PC-9 (cell line): ENCODE measurements at regions not wholly inside any gene's neighbourhood (a gene's known extent, or its start where the extent isn't known, plus 50 kb on each side); places are given as distances from the start of the nearest gene placed in this dataset.

Experiments used
- BruUV-seq: library from RNA; stranded (reverse); fragments of 400-500 nt; replicated peaks from 2 replicates; lab custom pipeline; 2021; lab: Mats Ljungman, UMichigan
- CTCF ChIA-PET: fragments of 300-600 bp; sonication (Branson Sonifier 250); formaldehyde crosslinking; loops from one replicate; lab custom pipeline; 2022; ENCODE audit warnings: antibody characterized with exemption; lab: Charles Lee
- POLR2A ChIA-PET: fragments of 300-600 bp; sonication (Branson Sonifier 250); formaldehyde crosslinking; loops from one replicate; lab custom pipeline; 2022; ENCODE audit warnings: antibody characterized with exemption; ENCODE audit not compliant: unreplicated experiment; lab: Charles Lee
- DNase-seq, 2 experiments: peaks; one replicate each; pipeline versions ENCODE4 v3.0.0 to v3.0.0-alpha.2; 2015 to 2022; ENCODE audit warnings: mixed read lengths in 1 of 2
- H2AFZ ChIP-seq: fragments of 200-600 bp; sonication (generic); 2 replicates; pipeline ENCODE4 v1.8.1; 2017; ENCODE audit warnings: antibody characterized with exemption
- H3F3A ChIP-seq: fragments of 200-600 bp; sonication (generic); 2 replicates; pipeline ENCODE4 v1.8.1; 2017; ENCODE audit warnings: antibody characterized with exemption, mild to moderate bottlenecking, low read depth; ENCODE audit not compliant: insufficient read depth
- H3K27ac ChIP-seq: fragments of 200-600 bp; sonication (generic); 2 replicates; pipeline ENCODE4 v1.6.1; 2016; ENCODE audit warnings: mixed run types
- H3K27me3 ChIP-seq: fragments of 200-600 bp; sonication (generic); 2 replicates; pipeline ENCODE4 v1.6.1; 2016; ENCODE audit warnings: low read depth, mixed run types; ENCODE audit not compliant: insufficient read depth
- H3K36me3 ChIP-seq: fragments of 200-600 bp; sonication (generic); 2 replicates; pipeline ENCODE4 v1.6.1; 2016; ENCODE audit warnings: low read depth, mixed run types
- H3K4me1 ChIP-seq: fragments of 200-600 bp; sonication (generic); replicated peaks from 2 replicates; pipeline ENCODE4 v1.6.1; 2016; ENCODE audit warnings: mixed run types; ENCODE audit not compliant: insufficient read depth
- H3K4me2 ChIP-seq: fragments of 200-600 bp; sonication (generic); 2 replicates; pipeline ENCODE4 v1.6.1; 2017; ENCODE audit warnings: mixed run types
- H3K4me3 ChIP-seq: fragments of 200-600 bp; sonication (generic); 2 replicates; pipeline ENCODE4 v1.6.1; 2016; ENCODE audit warnings: mixed run types
- H3K79me2 ChIP-seq: fragments of 200-600 bp; sonication (generic); 2 replicates; pipeline ENCODE4 v1.6.1; 2017; ENCODE audit warnings: low read depth, mixed run types
- H3K9me2 ChIP-seq: fragments of 200-600 bp; sonication (generic); 2 replicates; pipeline ENCODE4 v1.8.1; 2017; ENCODE audit warnings: mild to moderate bottlenecking; ENCODE audit not compliant: insufficient read depth
- H3K9me3 ChIP-seq: fragments of 200-600 bp; sonication (generic); 2 replicates; pipeline ENCODE4 v1.8.1; 2016; ENCODE audit warnings: low read depth; ENCODE audit not compliant: insufficient read depth
- H4K20me1 ChIP-seq: fragments of 200-600 bp; sonication (generic); 2 replicates; pipeline ENCODE4 v1.8.1; 2017; ENCODE audit not compliant: insufficient read depth
- EZH2 ChIP-seq: fragments of 200-600 bp; sonication (generic); IDR thresholded peaks from 2 replicates; pipeline ENCODE4 v1.8.0; 2017; ENCODE audit warnings: antibody characterized with exemption, low read depth
- intact Hi-C: fragments of 100-400 bp; cut with micrococcal nuclease; formaldehyde crosslinking; loops from one replicate; pipeline ENCODE4 v1.10.0; 2022; ENCODE audit not compliant: unreplicated experiment
- TF ChIP-seq, protein P1 (sequence below): fragments of 200-600 bp; sonication (generic); conservative IDR thresholded peaks from 2 replicates; pipeline ENCODE4 v1.6.1; 2017; ENCODE audit warnings: mixed run types, antibody characterized with exemption, mild to moderate bottlenecking, moderate library complexity

- Histone ChIP-seq H3K79me2 (no peaks in the 10 kb centered on the region), H3K9me2 (no peaks in the 10 kb centered on the region), H3K27ac (no peak overlapping the region), H3K4me3 (no peak overlapping the region), H3K4me1 (no peaks in the 10 kb centered on the region), H3F3A (no peaks in the 10 kb centered on the region), H3K4me2 (no peak overlapping the region), H2AFZ (no peak overlapping the region), H3K36me3 (no peaks in the 10 kb centered on the region), H3K9me3 (no peaks in the 10 kb centered on the region), H4K20me1 (no peaks in the 10 kb centered on the region), H3K27me3 (no peaks in the 10 kb centered on the region)
- TF ChIP-seq, protein P1, sequence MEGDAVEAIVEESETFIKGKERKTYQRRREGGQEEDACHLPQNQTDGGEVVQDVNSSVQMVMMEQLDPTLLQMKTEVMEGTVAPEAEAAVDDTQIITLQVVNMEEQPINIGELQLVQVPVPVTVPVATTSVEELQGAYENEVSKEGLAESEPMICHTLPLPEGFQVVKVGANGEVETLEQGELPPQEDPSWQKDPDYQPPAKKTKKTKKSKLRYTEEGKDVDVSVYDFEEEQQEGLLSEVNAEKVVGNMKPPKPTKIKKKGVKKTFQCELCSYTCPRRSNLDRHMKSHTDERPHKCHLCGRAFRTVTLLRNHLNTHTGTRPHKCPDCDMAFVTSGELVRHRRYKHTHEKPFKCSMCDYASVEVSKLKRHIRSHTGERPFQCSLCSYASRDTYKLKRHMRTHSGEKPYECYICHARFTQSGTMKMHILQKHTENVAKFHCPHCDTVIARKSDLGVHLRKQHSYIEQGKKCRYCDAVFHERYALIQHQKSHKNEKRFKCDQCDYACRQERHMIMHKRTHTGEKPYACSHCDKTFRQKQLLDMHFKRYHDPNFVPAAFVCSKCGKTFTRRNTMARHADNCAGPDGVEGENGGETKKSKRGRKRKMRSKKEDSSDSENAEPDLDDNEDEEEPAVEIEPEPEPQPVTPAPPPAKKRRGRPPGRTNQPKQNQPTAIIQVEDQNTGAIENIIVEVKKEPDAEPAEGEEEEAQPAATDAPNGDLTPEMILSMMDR: no peak
- no peak for TF ChIP-seq EZH2
- POLR2A ChIA-PET: no interaction called here
- no TSS peak for BruUV-seq
- CTCF ChIA-PET: no interaction called here
- DNase-seq: no peak
- intact Hi-C loops: no loop called here
Measured at GRCh38 chr4:133592591-133592990, 443.5 kb downstream of the PCDH10 start.

DNA sequence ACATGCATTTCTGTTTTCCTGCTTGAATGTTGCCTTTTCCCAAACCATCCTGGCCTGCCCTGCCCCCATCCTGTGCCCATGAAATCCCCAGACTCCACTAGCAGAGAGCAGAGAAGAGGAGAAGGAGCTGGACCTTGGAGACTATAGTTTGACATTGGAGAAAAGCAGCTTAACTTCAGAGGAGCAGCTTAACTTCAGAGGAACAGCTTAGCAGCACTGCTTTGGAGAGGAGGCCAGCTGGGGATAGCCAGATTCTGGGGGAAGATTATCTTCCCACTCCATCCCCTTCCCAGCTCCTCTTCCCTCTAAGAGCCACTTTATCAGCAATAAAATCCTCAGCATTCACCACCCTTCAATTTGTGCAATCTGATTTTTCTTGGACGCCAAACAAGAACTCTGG is 443.0 kb downstream of the PCDH10 start:
- Histone ChIP-seq H3K4me3 (no peak overlapping the region), H3K27ac (no peak overlapping the region), H3K9me2 (no peaks in the 10 kb centered on the region), H3K79me2 (no peaks in the 10 kb centered on the region), H3K4me1 (no peaks in the 10 kb centered on the region), H3K36me3 (no peaks in the 10 kb centered on the region), H2AFZ (no peak overlapping the region), H3K4me2 (no peak overlapping the region), H3F3A (no peaks in the 10 kb centered on the region), H3K27me3 (no peaks in the 10 kb centered on the region), H3K9me3 (no peaks in the 10 kb centered on the region), H4K20me1 (no peaks in the 10 kb centered on the region)
- intact Hi-C loops: no loop called here
- POLR2A ChIA-PET: no interaction called here
- TF ChIP-seq, protein P1: no peak
- TF ChIP-seq EZH2: no peak
- DNase-seq: no peak
- CTCF ChIA-PET: no interaction called here
- BruUV-seq: no TSS peak

- no peak overlapping the region for H3K27ac ChIP-seq
- H3F3A ChIP-seq: no peaks in the 10 kb centered on the region
- DNase-seq: no peak
- TF ChIP-seq, protein P1: no peak
- H3K9me2 ChIP-seq: no peaks in the 10 kb centered on the region
- H3K9me3 ChIP-seq: no peaks in the 10 kb centered on the region
- no peaks in the 10 kb centered on the region for H3K36me3 ChIP-seq
- BruUV-seq: no TSS peak
- no peaks in the 10 kb centered on the region for H3K4me1 ChIP-seq
- ChIA-PET CTCF (no interaction called here), POLR2A (no interaction called here)
- no peaks in the 10 kb centered on the region for H4K20me1 ChIP-seq
- no peak overlapping the region for H2AFZ ChIP-seq
- intact Hi-C loops: no loop called here
- no peak overlapping the region for H3K4me2 ChIP-seq
- H3K27me3 ChIP-seq: no peaks in the 10 kb centered on the region
- no peaks in the 10 kb centered on the region for H3K79me2 ChIP-seq
- no peak overlapping the region for H3K4me3 ChIP-seq
Measured at GRCh38 chr4:133588306-133588705, 439.2 kb downstream of the PCDH10 start.
